GM12878 (cell line): ENCODE measurements at regions not wholly inside any gene's neighbourhood (a gene's known extent, or its start where the extent isn't known, plus 50 kb on each side); places are given as distances from the start of the nearest gene placed in this dataset.

ENCODE experiments used
- ATAC-seq: fragments of 200-7000 bp; cut with Tn5 transposase; 3 replicates; pipeline ENCODE4 v1.9.1; 2020; ENCODE audit warnings: mild to moderate bottlenecking, moderate library complexity
- BruUV-seq: library from RNA; stranded (reverse); fragments of 400-500 nt; replicated peaks from 2 replicates; lab custom pipeline; 2021; lab: Mats Ljungman, UMichigan
- CTCF ChIA-PET: fragments of 300-600 bp; sonication (Branson Sonifier 250); formaldehyde crosslinking; extraction: SDS; loops from one replicate; lab custom pipeline; 2021; ENCODE audit warnings: inconsistent platforms; lab: Yijun Ruan, JAX
- POLR2A ChIA-PET: fragments of 350-600 bp; formaldehyde crosslinking; extraction: SDS; loops from one replicate; lab custom pipeline; 2021; ENCODE audit warnings: inconsistent platforms; lab: Charles Lee
- RAD21 ChIA-PET: fragments of 300-600 bp; sonication (Branson Sonifier 250); formaldehyde crosslinking; loops from one replicate; lab custom pipeline; 2023; ENCODE audit warnings: antibody characterized with exemption; ENCODE audit not compliant: unreplicated experiment; lab: Charles Lee
- SMC1A ChIA-PET: fragments of 300-600 bp; sonication (Branson Sonifier 250); formaldehyde crosslinking; loops from one replicate; lab custom pipeline; 2023; ENCODE audit not compliant: unreplicated experiment, uncharacterized antibody; lab: Charles Lee
- DNase-seq: peaks from one replicate; pipeline ENCODE4 v3.0.0-alpha.2; 2011; ENCODE audit warnings: low read depth, low spot score
- FAIRE-seq: peaks from 3 replicates; lab custom pipeline; 2011; peaks lifted over from hg19 to GRCh38; lab: Jason Lieb, UNC
- H2AFZ ChIP-seq: 2 replicates; pipeline ENCODE4 v1.6.0; 2011; ENCODE audit warnings: low read depth, low read length, control low read depth; ENCODE audit not compliant: control insufficient read depth
- H3K27ac ChIP-seq: 2 replicates; pipeline ENCODE4 v1.5.1; 2011; ENCODE audit warnings: control low read depth; ENCODE audit not compliant: control insufficient read depth, insufficient read depth
- H3K27me3 ChIP-seq, 2 experiments: replicated peaks in 1 of 2; 2 replicates each; pipeline versions ENCODE4 v1.6.0 to v1.6.1; 2011; ENCODE audit warnings: low read length in 1 of 2; ENCODE audit not compliant: control insufficient read depth in 2 of 2, insufficient read depth in 2 of 2
- H3K36me3 ChIP-seq, 2 experiments: 2 replicates each; pipeline ENCODE4 v1.5.1; 2011; ENCODE audit warnings: low read length in 1 of 2; ENCODE audit not compliant: control insufficient read depth in 2 of 2, insufficient read depth in 2 of 2
- H3K4me1 ChIP-seq: 2 replicates; pipeline ENCODE4 v1.6.1; 2011; ENCODE audit warnings: mild to moderate bottlenecking, low read length, moderate library complexity, mixed read lengths; ENCODE audit not compliant: control insufficient read depth, insufficient read depth
- H3K4me2 ChIP-seq: 2 replicates; pipeline ENCODE4 v1.6.0; 2011; ENCODE audit warnings: control low read depth; ENCODE audit not compliant: control insufficient read depth, insufficient read depth
- H3K4me3 ChIP-seq: fragments of 200-600 bp; sonication (generic); 2 replicates; pipeline ENCODE4 v1.5.1; 2016
- H3K79me2 ChIP-seq: 2 replicates; pipeline ENCODE4 v1.6.0; 2011; ENCODE audit warnings: low read length; ENCODE audit not compliant: control insufficient read depth, insufficient read depth
- H3K9ac ChIP-seq: 2 replicates; pipeline ENCODE4 v1.8.0; 2011; ENCODE audit warnings: low read length, control low read depth, mixed read lengths; ENCODE audit not compliant: control insufficient read depth, insufficient read depth
- H3K9me3 ChIP-seq: replicated peaks from 3 replicates; pipeline ENCODE4 v1.5.1; 2011; ENCODE audit warnings: mild to moderate bottlenecking, low read length; ENCODE audit not compliant: control insufficient read depth, insufficient read depth
- H4K20me1 ChIP-seq: 2 replicates; pipeline ENCODE4 v1.6.0; 2011; ENCODE audit not compliant: control insufficient read depth, insufficient read depth
- ASH2L ChIP-seq: fragments of 300-600, 200-600 bp; sonication (generic); IDR thresholded peaks from 2 replicates; pipeline ENCODE4 v1.6.1; 2017; ENCODE audit warnings: low read depth, mild to moderate bottlenecking, borderline replicate concordance
- CBX5 ChIP-seq: sonication (generic); IDR thresholded peaks from 2 replicates; pipeline ENCODE4 v1.6.1; 2016; ENCODE audit warnings: low read depth, moderate library complexity, mild to moderate bottlenecking, inconsistent platforms
- EGR1 ChIP-seq, 2 experiments: IDR thresholded peaks; 1 replicate in 1 of 2; 2 replicates in 1 of 2; pipeline ENCODE4 v1.6.1; 2011 to 2012; ENCODE audit warnings: low read depth in 2 of 2, low read length in 2 of 2, borderline replicate concordance in 1 of 2, mild to moderate bottlenecking in 1 of 2, moderate library complexity in 1 of 2
- IKZF1 ChIP-seq: fragments of 450-650 bp; conservative IDR thresholded peaks from 2 replicates; pipeline ENCODE4 v1.6.1; 2017; ENCODE audit warnings: antibody characterized with exemption, mild to moderate bottlenecking
- IRF3 ChIP-seq: fragments of 450-650 bp; IDR thresholded peaks from 2 replicates; pipeline ENCODE4 v1.6.1; 2014; ENCODE audit warnings: mild to moderate bottlenecking
- JUNB ChIP-seq: IDR thresholded peaks from 2 replicates; pipeline ENCODE4 v1.6.1; 2016; ENCODE audit warnings: antibody characterized with exemption, mild to moderate bottlenecking
- LARP7 ChIP-seq: fragments of 450-650 bp; IDR thresholded peaks from 2 replicates; pipeline ENCODE4 v1.6.1; 2017; ENCODE audit warnings: mild to moderate bottlenecking
- MYC ChIP-seq: IDR thresholded peaks from 2 replicates; pipeline ENCODE4 v1.6.1; 2011; ENCODE audit warnings: mild to moderate bottlenecking, low read length, moderate library complexity, inconsistent platforms; ENCODE audit not compliant: insufficient read depth, insufficient replicate concordance, insufficient read length, severe bottlenecking
- NFYA ChIP-seq: IDR thresholded peaks from 2 replicates; pipeline ENCODE4 v1.6.1; 2011; ENCODE audit warnings: low read depth, mild to moderate bottlenecking, low read length, improper control_type of control experiment, borderline replicate concordance
- POLR2AphosphoS2 ChIP-seq: IDR thresholded peaks from 2 replicates; pipeline ENCODE4 v1.6.1; 2011; ENCODE audit warnings: low read depth, mild to moderate bottlenecking, low read length, improper control_type of control experiment, moderate library complexity
- RELB ChIP-seq: fragments of 450-650 bp; IDR thresholded peaks from 2 replicates; pipeline ENCODE4 v1.6.1; 2017; ENCODE audit warnings: low read depth, mild to moderate bottlenecking, moderate library complexity
- STAT3 ChIP-seq: IDR thresholded peaks from 2 replicates; pipeline ENCODE4 v1.6.1; 2011; ENCODE audit warnings: low read depth, low read length, improper control_type of control experiment
- YY1 ChIP-seq: IDR thresholded peaks from 2 replicates; pipeline ENCODE4 v1.6.1; 2011; ENCODE audit warnings: low read depth, mild to moderate bottlenecking, low read length
- WGBS: methylation state at CpG from one replicate; pipeline ENCODE4 v1.1.6; 2016; ENCODE audit warnings: low lambda C conversion rate; ENCODE audit not compliant: insufficient replicate concordance, insufficient coverage; ENCODE audit errors: missing lambda C conversion rate; 5-methylcytosine and 5-hydroxymethylcytosine counted together
- in situ Hi-C: fragments of 300-500 bp; cut with MboI; formaldehyde crosslinking; loops from 9 replicates; pipeline ENCODE4 v1.14.3; 2018; ENCODE audit warnings: mixed read lengths
- intact Hi-C: fragments of 100-400 bp; cut with micrococcal nuclease; formaldehyde crosslinking; loops from one replicate; pipeline ENCODE4 v1.14.2; 2022; ENCODE audit not compliant: unreplicated experiment
- TF ChIP-seq, protein P1 (sequence below): fragments of 450-650 bp; IDR thresholded peaks from 2 replicates; pipeline ENCODE4 v1.6.1; 2016; ENCODE audit warnings: mild to moderate bottlenecking
- TF ChIP-seq, protein P2 (sequence below): IDR thresholded peaks from 2 replicates; pipeline ENCODE4 v1.6.1; 2011; ENCODE audit warnings: low read depth, low read length, improper control_type of control experiment, borderline replicate concordance

DNA sequence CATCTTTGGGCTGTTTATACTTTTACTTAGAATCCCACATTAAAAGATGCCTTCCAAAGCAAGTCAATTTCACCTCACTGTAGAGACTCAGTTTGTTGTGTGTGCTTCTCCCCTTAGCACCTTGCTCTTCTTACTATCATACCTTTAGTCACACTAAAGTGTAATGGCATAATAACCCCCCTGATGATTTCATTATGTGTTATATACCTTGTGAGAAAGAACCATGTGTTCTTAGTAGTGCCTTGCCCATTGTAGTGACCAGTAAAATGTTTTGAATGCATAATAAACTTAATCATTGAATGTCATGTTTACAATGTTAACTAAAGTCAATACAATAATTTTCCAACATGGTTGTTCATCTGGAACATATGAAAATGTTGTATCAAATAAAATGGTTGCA, 1621.9 kb downstream of the PCDH7 start (continued):
- TF ChIP-seq STAT3 (no peak), IKZF1 (no peak)

GRCh38 chr4:32349026-32349425, 1628.9 kb downstream of the PCDH7 start:
- 11% methylated on average over 4 of the region's 4 CpGs for WGBS

More at GRCh38 chr4:32349026-32349425, 1628.9 kb downstream of the PCDH7 start:
- RAD21 ChIA-PET: no interaction called here
- intact Hi-C loops (no loop called here), in situ Hi-C loops (no loop called here)
- Histone ChIP-seq H3K36me3 (no peaks in the 10 kb centered on the region), H3K4me2 (no peak overlapping the region), H3K4me3 (no peak overlapping the region), H3K9ac (no peak overlapping the region), H3K4me1 (no peaks in the 10 kb centered on the region), H3K27me3 (no peaks in the 10 kb centered on the region), H3K27ac (no peak overlapping the region), H2AFZ (no peak overlapping the region), H4K20me1 (no peaks in the 10 kb centered on the region), H3K9me3 (no peaks in the 10 kb centered on the region), H3K79me2 (no peaks in the 10 kb centered on the region)
- SMC1A ChIA-PET: no interaction called here
- CTCF ChIA-PET: no interaction called here
- FAIRE-seq: no peak
- BruUV-seq: no TSS peak
- no peak for ATAC-seq
- POLR2A ChIA-PET: no interaction called here
- no peak for TF ChIP-seq NFYA
- TF ChIP-seq LARP7: no peak
- no peak for TF ChIP-seq RELB
- TF ChIP-seq, protein P1, sequence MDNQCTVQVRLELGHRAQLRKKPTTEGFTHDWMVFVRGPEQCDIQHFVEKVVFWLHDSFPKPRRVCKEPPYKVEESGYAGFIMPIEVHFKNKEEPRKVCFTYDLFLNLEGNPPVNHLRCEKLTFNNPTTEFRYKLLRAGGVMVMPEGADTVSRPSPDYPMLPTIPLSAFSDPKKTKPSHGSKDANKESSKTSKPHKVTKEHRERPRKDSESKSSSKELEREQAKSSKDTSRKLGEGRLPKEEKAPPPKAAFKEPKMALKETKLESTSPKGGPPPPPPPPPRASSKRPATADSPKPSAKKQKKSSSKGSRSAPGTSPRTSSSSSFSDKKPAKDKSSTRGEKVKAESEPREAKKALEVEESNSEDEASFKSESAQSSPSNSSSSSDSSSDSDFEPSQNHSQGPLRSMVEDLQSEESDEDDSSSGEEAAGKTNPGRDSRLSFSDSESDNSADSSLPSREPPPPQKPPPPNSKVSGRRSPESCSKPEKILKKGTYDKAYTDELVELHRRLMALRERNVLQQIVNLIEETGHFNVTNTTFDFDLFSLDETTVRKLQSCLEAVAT: no peak
- no peak for TF ChIP-seq EGR1 (IDR thresholded peaks at IDR 0.05; ENCODE audit: borderline replicate concordance in 1 of 2, low read depth in 2 of 2, low read length in 2 of 2)
- TF ChIP-seq CBX5: no peak
- no peak for TF ChIP-seq JUNB
- TF ChIP-seq IRF3: no peak
- no peak for TF ChIP-seq POLR2AphosphoS2
- TF ChIP-seq, protein P2, sequence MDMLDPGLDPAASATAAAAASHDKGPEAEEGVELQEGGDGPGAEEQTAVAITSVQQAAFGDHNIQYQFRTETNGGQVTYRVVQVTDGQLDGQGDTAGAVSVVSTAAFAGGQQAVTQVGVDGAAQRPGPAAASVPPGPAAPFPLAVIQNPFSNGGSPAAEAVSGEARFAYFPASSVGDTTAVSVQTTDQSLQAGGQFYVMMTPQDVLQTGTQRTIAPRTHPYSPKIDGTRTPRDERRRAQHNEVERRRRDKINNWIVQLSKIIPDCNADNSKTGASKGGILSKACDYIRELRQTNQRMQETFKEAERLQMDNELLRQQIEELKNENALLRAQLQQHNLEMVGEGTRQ: no peak
- TF ChIP-seq YY1: no peak
- no peak for TF ChIP-seq MYC
- TF ChIP-seq ASH2L: no peak
- DNase-seq: no peak
